ENCODE measurements at regions not wholly inside any gene's neighbourhood (a gene's known extent, or its start where the extent isn't known, plus 50 kb on each side); places are given as distances from the start of the nearest gene placed in this dataset.

- no peak for DNase-seq (ENCODE audit: low read depth)
Observed at GRCh38 chr13:47049276-47049989, 152.6 kb upstream of the HTR2A start.

GRCh38 chr13:47046706-47047105 is 149.9 kb upstream of the HTR2A start:
- DNase-seq (ENCODE audit: low read depth) = no peak

GRCh38 chr13:47044842-47045241 is 148.0 kb upstream of the HTR2A start:
- peak; percentile 81 for DNase-seq (ENCODE audit: low read depth)

- DNase-seq (ENCODE audit: low read depth) = peak; percentile 92
Observed at GRCh38 chr13:47039106-47039505, 142.3 kb upstream of the HTR2A start.

- DNase-seq (ENCODE audit: low read depth) = peak; percentile 54
Observed at GRCh38 chr13:47038188-47038587, 141.3 kb upstream of the HTR2A start.

- DNase-seq (ENCODE audit: low read depth) = no peak
Observed at GRCh38 chr13:47036294-47037008, 139.6 kb upstream of the HTR2A start.

GRCh38 chr13:47033216-47033615 is 136.4 kb upstream of the HTR2A start:
- DNase-seq (ENCODE audit: low read depth) = peak; percentile 66

- no peak for DNase-seq (ENCODE audit: low read depth)
Observed at GRCh38 chr13:47027780-47028437, 131.1 kb upstream of the HTR2A start.

- DNase-seq (ENCODE audit: low read depth) = peak; percentile 53
Observed at GRCh38 chr13:47025791-47026447, 129.1 kb upstream of the HTR2A start.

- no peak for DNase-seq (ENCODE audit: low read depth)
Observed at GRCh38 chr13:47019977-47020376, 123.1 kb upstream of the HTR2A start.

- DNase-seq (ENCODE audit: low read depth) = peak; percentile 47
Observed at GRCh38 chr13:47017476-47017875, 120.6 kb upstream of the HTR2A start.

GRCh38 chr13:47008318-47008717 is 111.5 kb upstream of the HTR2A start:
- no peak for DNase-seq (ENCODE audit: low read depth)

- peak; percentile 23 for DNase-seq (ENCODE audit: low read depth)
Observed at GRCh38 chr13:47005756-47006414, 109.0 kb upstream of the HTR2A start.

GRCh38 chr13:47004540-47004939 is 107.7 kb upstream of the HTR2A start:
- DNase-seq (ENCODE audit: low read depth) = peak; percentile 42

GRCh38 chr13:47004027-47004426 is 107.2 kb upstream of the HTR2A start:
- peak; percentile 91 for DNase-seq (ENCODE audit: low read depth)

GRCh38 chr13:47000165-47000564 is 103.3 kb upstream of the HTR2A start:
- peak; percentile 7 for DNase-seq (ENCODE audit: low read depth)

GRCh38 chr13:46996316-46997030 is 99.6 kb upstream of the HTR2A start:
- DNase-seq (ENCODE audit: low read depth) = no peak

- no peak for DNase-seq (ENCODE audit: low read depth)
Observed at GRCh38 chr13:46995874-46996273, 99.0 kb upstream of the HTR2A start.

- no peak for DNase-seq (ENCODE audit: low read depth)
Observed at GRCh38 chr13:46994492-46994891, 97.6 kb upstream of the HTR2A start.

- peak; percentile 25 for DNase-seq (ENCODE audit: low read depth)
Observed at GRCh38 chr13:46992383-46992952, 95.6 kb upstream of the HTR2A start.

GRCh38 chr13:46983881-46984280 is 87.0 kb upstream of the HTR2A start:
- DNase-seq (ENCODE audit: low read depth) = no peak

All from amniotic epithelial cell (primary cell).